ENCODE measurements at regions not wholly inside any gene's neighbourhood (a gene's known extent, or its start where the extent isn't known, plus 50 kb on each side); places are given as distances from the start of the nearest gene placed in this dataset.

- BruUV-seq (replicated peaks) = no TSS peak
- Histone ChIP-seq H4K20me1 (ENCODE audit: insufficient read depth) (no peaks in the 10 kb centered on the region), H3K4me1 (ENCODE audit: control insufficient read depth in 1 of 2, insufficient read depth in 2 of 2, low read length in 2 of 2) (peaks cover 25 to 72% of the 10 kb centered on the region in 2 experiments), H3K27ac (ENCODE audit: low read depth, low read length) (no peak overlapping the region; the same call in 1 of the 2 replicates), H3K4me3 (replicated peaks in 1 of 2; ENCODE audit: low read depth in 1 of 2, low read length in 2 of 2) (no peak overlapping the region), H2AFZ (ENCODE audit: low read depth, low read length, poor library complexity, severe bottlenecking) (no peak overlapping the region), H3K79me2 (ENCODE audit: insufficient read depth, low read length) (no peaks in the 10 kb centered on the region), H3K4me2 (ENCODE audit: low read length) (peak overlapping the region; percentile 38), H3K9me3 (ENCODE audit: control insufficient read depth in 1 of 2, insufficient read depth in 1 of 2, low read depth in 1 of 2, low read length in 2 of 2) (no peaks in the 10 kb centered on the region), H3K9ac (ENCODE audit: low read length) (no peak overlapping the region; the same call in 1 of the 2 replicates), H3K9me2 (ENCODE audit: insufficient read depth) (no peaks in the 10 kb centered on the region), H3K36me3 (ENCODE audit: control insufficient read depth in 1 of 2, insufficient read depth in 2 of 2, low read length in 2 of 2) (no peaks in the 10 kb centered on the region), H3K27me3 (ENCODE audit: insufficient read depth, low read length) (no peaks in the 10 kb centered on the region)
- RAD21 ChIA-PET (ENCODE audit: low non-redundant PET in 1 of 2, low total read pairs in 2 of 2, uncharacterized antibody in 2 of 2, unreplicated experiment in 2 of 2) = no interaction called here
- TF ChIP-seq SP1 (IDR thresholded peaks at IDR 0.05; ENCODE audit: low read depth) (no peak; the same call in 1 of the 2 replicates), EGR1 (IDR thresholded peaks at IDR 0.05; ENCODE audit: low read depth) (no peak), SRF (IDR thresholded peaks at IDR 0.05; ENCODE audit: low read depth) (no peak), ZBTB33 (IDR thresholded peaks at IDR 0.05; ENCODE audit: extremely low read depth, insufficient replicate concordance, low read length) (no peak), CBX3 (IDR thresholded peaks at IDR 0.05; ENCODE audit: low read depth) (peak; percentile 65; the same call in 1 of the 2 replicates)
- CTCF ChIA-PET = no interaction called here
- POLR2A ChIA-PET = interaction anchor here (1.2 kb wide), 1 partner anchor 9 kb away, joined by 3 read pairs; no protein-coding TSS in a partner anchor
- DNase-seq (ENCODE audit: low read depth, low spot score) (no peak), ATAC-seq (peak; percentile 26; the same call in 1 of the 2 replicates)
- intact Hi-C loops (cut with micrococcal nuclease) = no loop called here
Measured at GRCh38 chr1:30649321-30649991, 73.9 kb downstream of the MATN1 start.

- H2AFZ ChIP-seq (ENCODE audit: low read depth, low read length, poor library complexity, severe bottlenecking) = no peak overlapping the region
- TF ChIP-seq MAX (IDR thresholded peaks at IDR 0.05) (0 out of 2 replicates have a peak, but pooled peaks have one; percentile 16), CTCF (IDR thresholded peaks at IDR 0.05 in 2 of 3, conservative IDR thresholded peaks at IDR 0.05 in 1 of 3; ENCODE audit: borderline replicate concordance in 1 of 3, insufficient read depth in 1 of 3, low read depth in 2 of 3, low read length in 2 of 3) (no peak)
- BruUV-seq (replicated peaks) = no TSS peak
- no peak for DNase-seq (ENCODE audit: low read depth, low spot score)
- no peaks in the 10 kb centered on the region for H3K9me3 ChIP-seq (ENCODE audit: control insufficient read depth in 1 of 2, insufficient read depth in 1 of 2, low read depth in 1 of 2, low read length in 2 of 2)
- RAD21 ChIA-PET (ENCODE audit: low non-redundant PET in 1 of 2, low total read pairs in 2 of 2, uncharacterized antibody in 2 of 2, unreplicated experiment in 2 of 2) = no interaction called here
- H4K20me1 ChIP-seq (ENCODE audit: insufficient read depth) = no peaks in the 10 kb centered on the region
- no peaks in the 10 kb centered on the region for H3K79me2 ChIP-seq (ENCODE audit: insufficient read depth, low read length)
- H3K4me3 ChIP-seq (replicated peaks in 1 of 2; ENCODE audit: low read depth in 1 of 2, low read length in 2 of 2) = no peak overlapping the region
- peaks cover 17 to 62% of the 10 kb centered on the region in 2 experiments for H3K4me1 ChIP-seq (ENCODE audit: control insufficient read depth in 1 of 2, insufficient read depth in 2 of 2, low read length in 2 of 2)
- no peak overlapping the region for H3K9ac ChIP-seq (ENCODE audit: low read length)
- H3K27me3 ChIP-seq (ENCODE audit: insufficient read depth, low read length) = no peaks in the 10 kb centered on the region
- H3K36me3 ChIP-seq (ENCODE audit: control insufficient read depth in 1 of 2, insufficient read depth in 2 of 2, low read length in 2 of 2) = no peaks in the 10 kb centered on the region
- H3K4me2 ChIP-seq (ENCODE audit: low read length) = no peak overlapping the region; the same call in 1 of the 2 replicates
- ATAC-seq = no peak
- H3K9me2 ChIP-seq (ENCODE audit: insufficient read depth) = no peaks in the 10 kb centered on the region
- POLR2A ChIA-PET = no interaction called here
- CTCF ChIA-PET = no interaction called here
- intact Hi-C loops (cut with micrococcal nuclease) = no loop called here
- no peak overlapping the region for H3K27ac ChIP-seq (ENCODE audit: low read depth, low read length)
Measured at GRCh38 chr1:30648408-30649000, 74.9 kb downstream of the MATN1 start.

Measured in HCT116 (cell line).